ENCODE measurements at regions not wholly inside any gene's neighbourhood (a gene's known extent, or its start where the extent isn't known, plus 50 kb on each side); places are given as distances from the start of the nearest gene placed in this dataset.
A peak's percentile ranks its signal among the peaks of the same experiment; 100 is the strongest.

DNA sequence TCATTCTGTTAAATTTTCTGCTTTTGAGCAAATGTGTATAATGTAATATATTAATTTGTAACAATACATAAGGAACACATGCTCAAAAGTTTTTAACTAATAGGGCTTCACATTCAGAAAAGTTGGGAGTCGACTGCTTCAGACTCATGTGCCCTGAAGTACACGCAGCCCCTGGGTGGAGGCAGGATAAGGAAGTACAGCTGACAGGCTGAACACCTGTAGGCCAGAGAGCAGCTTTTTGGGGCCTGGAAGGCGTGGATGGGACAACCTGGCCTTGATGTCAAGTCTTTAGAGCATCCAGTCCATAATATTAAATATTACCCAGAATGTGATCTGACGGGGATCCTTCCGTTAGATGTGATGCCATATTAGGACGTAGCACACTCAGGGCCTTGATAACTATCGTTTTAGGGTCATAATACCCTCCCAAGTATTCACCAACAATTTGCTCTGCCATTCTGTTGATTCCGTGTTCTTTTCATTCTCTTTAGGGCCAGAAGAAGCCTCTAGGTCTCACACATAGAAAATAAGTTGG lies 485.2 kb downstream of the SIPA1L2 start:
- Histone ChIP-seq H4K5ac (ENCODE audit: low read depth, low read length) (no peak overlapping the region), H3K4me3 (ENCODE audit: insufficient read depth, low read depth, low read length) (no peak overlapping the region), H4K91ac (ENCODE audit: insufficient read depth, low read depth, low read length) (no peak overlapping the region), H3K9me3 (ENCODE audit: control insufficient read depth, insufficient read depth, low read length) (peaks cover 2% of the 10 kb centered on the region), H3K56ac (ENCODE audit: extremely low read depth, insufficient read depth, low read length) (no peak overlapping the region), H3K14ac (replicated peaks; ENCODE audit: low read depth, low read length) (no peak overlapping the region), H3K4me1 (ENCODE audit: control insufficient read depth, insufficient read depth, low read length) (peaks cover 8% of the 10 kb centered on the region), H4K8ac (ENCODE audit: low read depth in 2 of 2, low read length in 2 of 2) (no peak overlapping the region), H2AK9ac (replicated peaks; ENCODE audit: low read depth, low read length, poor library complexity) (no peak overlapping the region), H3K9me1 (ENCODE audit: insufficient read depth, low read length) (0 out of 2 replicates have a peak, but pooled peaks cover 6% of the 10 kb centered on the region), H3K4me2 (ENCODE audit: low read depth, low read length) (no peak overlapping the region), H3K9ac (ENCODE audit: low read depth, low read length) (no peak overlapping the region), H3K23ac (ENCODE audit: low read depth, low read length) (no peak overlapping the region), H3K27me3 (ENCODE audit: control insufficient read depth, insufficient read depth, low read length) (no peaks in the 10 kb centered on the region), H4K20me1 (ENCODE audit: insufficient read depth, low read length) (no peaks in the 10 kb centered on the region), H3K36me3 (ENCODE audit: control insufficient read depth, insufficient read depth, low read length) (no peaks in the 10 kb centered on the region), H2BK5ac (ENCODE audit: low read depth, low read length, poor library complexity, severe bottlenecking) (no peak overlapping the region), H2BK15ac (ENCODE audit: low read depth, low read length) (no peak overlapping the region), H3K27ac (ENCODE audit: insufficient read depth, low read length) (no peak overlapping the region), H3K18ac (ENCODE audit: low read depth, low read length) (no peak overlapping the region), H2BK120ac (ENCODE audit: low read depth, low read length) (no peak overlapping the region), H3K4ac (ENCODE audit: low read depth, low read length) (no peak overlapping the region), H3K79me1 (ENCODE audit: low read depth in 1 of 2, low read length in 2 of 2) (no peaks in the 10 kb centered on the region), H2AFZ (replicated peaks; ENCODE audit: low read length, poor library complexity) (no peak overlapping the region), H2AK5ac (ENCODE audit: low read depth, low read length) (no peak overlapping the region), H2BK20ac (ENCODE audit: low read depth, low read length) (peak overlapping the region; percentile 45)
- 96% methylated on average over 3 of the region's 8 CpGs; no CpG with 5 or more reads in 1 of the 2 experiments for WGBS, 2 experiments (ENCODE audit: extremely low coverage in 2 of 2, insufficient read length in 1 of 2)
- TF ChIP-seq, protein P1, sequence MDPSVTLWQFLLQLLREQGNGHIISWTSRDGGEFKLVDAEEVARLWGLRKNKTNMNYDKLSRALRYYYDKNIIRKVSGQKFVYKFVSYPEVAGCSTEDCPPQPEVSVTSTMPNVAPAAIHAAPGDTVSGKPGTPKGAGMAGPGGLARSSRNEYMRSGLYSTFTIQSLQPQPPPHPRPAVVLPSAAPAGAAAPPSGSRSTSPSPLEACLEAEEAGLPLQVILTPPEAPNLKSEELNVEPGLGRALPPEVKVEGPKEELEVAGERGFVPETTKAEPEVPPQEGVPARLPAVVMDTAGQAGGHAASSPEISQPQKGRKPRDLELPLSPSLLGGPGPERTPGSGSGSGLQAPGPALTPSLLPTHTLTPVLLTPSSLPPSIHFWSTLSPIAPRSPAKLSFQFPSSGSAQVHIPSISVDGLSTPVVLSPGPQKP (IDR thresholded peaks at IDR 0.05; ENCODE audit: borderline replicate concordance, low read depth, low read length), result no peak
- TF ChIP-seq CHD1 (IDR thresholded peaks at IDR 0.05; ENCODE audit: low read depth, low read length) (no peak), RFX5 (IDR thresholded peaks at IDR 0.05; ENCODE audit: low read depth, low read length) (no peak), BHLHE40 (IDR thresholded peaks at IDR 0.05; ENCODE audit: low read depth, low read length) (no peak), SMC3 (IDR thresholded peaks at IDR 0.05; ENCODE audit: low read depth, low read length) (no peak), MAFK (IDR thresholded peaks at IDR 0.05; ENCODE audit: low read depth, low read length) (no peak), MXI1 (IDR thresholded peaks at IDR 0.05; ENCODE audit: borderline replicate concordance, low read depth, low read length) (no peak)
- TF ChIP-seq, protein P2, sequence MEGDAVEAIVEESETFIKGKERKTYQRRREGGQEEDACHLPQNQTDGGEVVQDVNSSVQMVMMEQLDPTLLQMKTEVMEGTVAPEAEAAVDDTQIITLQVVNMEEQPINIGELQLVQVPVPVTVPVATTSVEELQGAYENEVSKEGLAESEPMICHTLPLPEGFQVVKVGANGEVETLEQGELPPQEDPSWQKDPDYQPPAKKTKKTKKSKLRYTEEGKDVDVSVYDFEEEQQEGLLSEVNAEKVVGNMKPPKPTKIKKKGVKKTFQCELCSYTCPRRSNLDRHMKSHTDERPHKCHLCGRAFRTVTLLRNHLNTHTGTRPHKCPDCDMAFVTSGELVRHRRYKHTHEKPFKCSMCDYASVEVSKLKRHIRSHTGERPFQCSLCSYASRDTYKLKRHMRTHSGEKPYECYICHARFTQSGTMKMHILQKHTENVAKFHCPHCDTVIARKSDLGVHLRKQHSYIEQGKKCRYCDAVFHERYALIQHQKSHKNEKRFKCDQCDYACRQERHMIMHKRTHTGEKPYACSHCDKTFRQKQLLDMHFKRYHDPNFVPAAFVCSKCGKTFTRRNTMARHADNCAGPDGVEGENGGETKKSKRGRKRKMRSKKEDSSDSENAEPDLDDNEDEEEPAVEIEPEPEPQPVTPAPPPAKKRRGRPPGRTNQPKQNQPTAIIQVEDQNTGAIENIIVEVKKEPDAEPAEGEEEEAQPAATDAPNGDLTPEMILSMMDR (conservative IDR thresholded peaks at IDR 0.05; ENCODE audit: low read depth, low read length), result no peak
- dilution Hi-C loops (cut with HindIII; ENCODE audit: low sequenced_read_pairs, unreplicated experiment), result no loop called here
- BruUV-seq (replicated peaks), result no TSS peak
- DNase-seq (no peak), ATAC-seq (ENCODE audit: low read depth) (no peak)
- intact Hi-C loops (cut with micrococcal nuclease), result loop anchor here (10.0 kb wide), 2 partner anchors 280 to 480 kb away; no protein-coding TSS in a partner anchor
- ChIA-PET CTCF (no interaction called here), POLR2A (ENCODE audit: unreplicated experiment) (no interaction called here)
- in situ Hi-C loops (cut with MboI; ENCODE audit: low sequenced_read_pairs), result no loop called here

All from IMR-90 (cell line).